HEK293 (cell line): ENCODE measurements at regions not wholly inside any gene's neighbourhood (a gene's known extent, or its start where the extent isn't known, plus 50 kb on each side); places are given as distances from the start of the nearest gene placed in this dataset.

Experiments
- CTCF ChIA-PET: fragments of 350-600 bp; formaldehyde crosslinking; extraction: SDS; loops from one replicate; lab custom pipeline; 2021; ENCODE audit warnings: antibody characterized with exemption; lab: Yijun Ruan, JAX
- POLR2A ChIA-PET: fragments of 300-600 bp; formaldehyde crosslinking; extraction: SDS; loops from one replicate; lab custom pipeline; 2020; ENCODE audit warnings: antibody characterized with exemption, inconsistent platforms; lab: Yijun Ruan, JAX
- H3K27ac ChIP-seq: fragments of 200-500 bp; sonication (Bioruptor generic); 2 replicates; pipeline ENCODE4 v1.5.1; 2014; ENCODE audit warnings: low read depth, low read length, control low read depth, inconsistent platforms; ENCODE audit errors: extremely low read depth
- H3K36me3 ChIP-seq, 2 experiments: fragments of 200-500 bp in 1 of 2; sonication (Bioruptor generic) in 1 of 2; 1 replicate in 1 of 2; 2 replicates in 1 of 2; pipeline ENCODE4 v1.5.1; 2014 to 2017; ENCODE audit warnings: inconsistent platforms in 2 of 2, low read length in 2 of 2; ENCODE audit not compliant: control insufficient read depth in 2 of 2, insufficient read depth in 1 of 2
- H3K4me1 ChIP-seq: fragments of 200-500 bp; sonication (Bioruptor generic); 2 replicates; pipeline ENCODE4 v1.5.1; 2014; ENCODE audit warnings: mild to moderate bottlenecking, low read length, inconsistent platforms; ENCODE audit not compliant: control insufficient read depth, insufficient read depth
- H3K4me3 ChIP-seq: 2 replicates; pipeline ENCODE4 v1.5.1; 2011; ENCODE audit warnings: low read depth, mild to moderate bottlenecking, control low read depth, low read length, moderate library complexity
- H3K9me3 ChIP-seq: fragments of 200-500 bp; sonication (Bioruptor generic); 2 replicates; pipeline ENCODE4 v1.5.1; 2014; ENCODE audit warnings: low read depth, low read length, inconsistent platforms; ENCODE audit not compliant: control insufficient read depth, insufficient read depth
- IKZF3 ChIP-seq: fragments of 450-650 bp; IDR thresholded peaks from 2 replicates; pipeline ENCODE4 v1.5.0; 2018; ENCODE audit warnings: missing biosample characterization, mild to moderate bottlenecking, missing genetic modification characterization, moderate library complexity
- TRIM28 ChIP-seq: IDR thresholded peaks from 2 replicates; pipeline ENCODE4 v1.6.1; 2011; ENCODE audit warnings: low read length, control low read depth, borderline replicate concordance
- YY2 ChIP-seq: fragments of 450-650 bp; formaldehyde crosslinking; IDR thresholded peaks from 2 replicates; pipeline ENCODE4 v1.5.1; 2016; ENCODE audit warnings: missing biosample characterization, missing genetic modification characterization
- ZBTB21 ChIP-seq: fragments of 450-650 bp; formaldehyde crosslinking; IDR thresholded peaks from 2 replicates; pipeline ENCODE4 v1.5.1; 2017; ENCODE audit warnings: missing biosample characterization, missing genetic modification characterization
- ZNF112 ChIP-seq: fragments of 450-650 bp; formaldehyde crosslinking; IDR thresholded peaks from 2 replicates; pipeline ENCODE4 v1.5.0; 2017; ENCODE audit warnings: missing biosample characterization, missing genetic modification characterization
- ZNF133 ChIP-seq: fragments of 450-650 bp; formaldehyde crosslinking; IDR thresholded peaks from 2 replicates; pipeline ENCODE4 v1.5.1; 2016; ENCODE audit warnings: missing biosample characterization, missing genetic modification characterization
- ZNF223 ChIP-seq: fragments of 450-650 bp; formaldehyde crosslinking; IDR thresholded peaks from 2 replicates; pipeline ENCODE4 v1.5.1; 2016; ENCODE audit warnings: missing biosample characterization, missing genetic modification characterization
- ZNF248 ChIP-seq: fragments of 450-650 bp; formaldehyde crosslinking; IDR thresholded peaks from 2 replicates; pipeline ENCODE4 v1.5.1; 2017; ENCODE audit warnings: missing biosample characterization, missing genetic modification characterization
- ZNF266 ChIP-seq: fragments of 450-650 bp; formaldehyde crosslinking; IDR thresholded peaks from 2 replicates; pipeline ENCODE4 v1.5.1; 2016; ENCODE audit warnings: missing biosample characterization, missing genetic modification characterization, low read depth
- ZNF292 ChIP-seq: fragments of 450-650 bp; formaldehyde crosslinking; IDR thresholded peaks from 2 replicates; pipeline ENCODE4 v1.5.1; 2016; ENCODE audit warnings: low read depth, missing biosample characterization, missing genetic modification characterization, borderline replicate concordance
- ZNF354C ChIP-seq: fragments of 450-650 bp; formaldehyde crosslinking; IDR thresholded peaks from 2 replicates; pipeline ENCODE4 v1.5.1; 2016; ENCODE audit warnings: missing biosample characterization, missing genetic modification characterization, low read depth, borderline replicate concordance
- ZNF549 ChIP-seq: fragments of 450-650 bp; IDR thresholded peaks from 2 replicates; pipeline ENCODE4 v1.5.1; 2018; ENCODE audit warnings: missing biosample characterization, missing genetic modification characterization, mild to moderate bottlenecking, inconsistent platforms, moderate library complexity
- ZNF624 ChIP-seq: fragments of 450-650 bp; formaldehyde crosslinking; IDR thresholded peaks from 2 replicates; pipeline ENCODE4 v1.5.1; 2017; ENCODE audit warnings: missing biosample characterization, missing genetic modification characterization
- ZNF768 ChIP-seq: fragments of 450-650 bp; formaldehyde crosslinking; IDR thresholded peaks from 2 replicates; pipeline ENCODE4 v1.5.1; 2018; ENCODE audit warnings: missing biosample characterization, mild to moderate bottlenecking, missing genetic modification characterization
- ZSCAN23 ChIP-seq: fragments of 450-650 bp; formaldehyde crosslinking; IDR thresholded peaks from 2 replicates; pipeline ENCODE4 v1.5.1; 2016; ENCODE audit warnings: missing biosample characterization, missing genetic modification characterization
- TF ChIP-seq, protein P1 (sequence below): fragments of 450-650 bp; formaldehyde crosslinking; IDR thresholded peaks from 2 replicates; pipeline ENCODE4 v1.5.1; 2016; ENCODE audit warnings: missing biosample characterization, missing genetic modification characterization
- TF ChIP-seq, protein P2 (sequence below): fragments of 450-650 bp; IDR thresholded peaks from 2 replicates; pipeline ENCODE4 v1.5.1; 2018; ENCODE audit warnings: missing biosample characterization, missing genetic modification characterization
- TF ChIP-seq, protein P3 (sequence below): fragments of 450-650 bp; formaldehyde crosslinking; IDR thresholded peaks from 2 replicates; pipeline ENCODE4 v1.5.1; 2016; ENCODE audit warnings: missing biosample characterization, missing genetic modification characterization, borderline replicate concordance
- TF ChIP-seq, protein P4 (sequence below): fragments of 450-650 bp; formaldehyde crosslinking; IDR thresholded peaks from 2 replicates; pipeline ENCODE4 v1.5.1; 2016; ENCODE audit warnings: missing biosample characterization, missing genetic modification characterization, borderline replicate concordance

DNA sequence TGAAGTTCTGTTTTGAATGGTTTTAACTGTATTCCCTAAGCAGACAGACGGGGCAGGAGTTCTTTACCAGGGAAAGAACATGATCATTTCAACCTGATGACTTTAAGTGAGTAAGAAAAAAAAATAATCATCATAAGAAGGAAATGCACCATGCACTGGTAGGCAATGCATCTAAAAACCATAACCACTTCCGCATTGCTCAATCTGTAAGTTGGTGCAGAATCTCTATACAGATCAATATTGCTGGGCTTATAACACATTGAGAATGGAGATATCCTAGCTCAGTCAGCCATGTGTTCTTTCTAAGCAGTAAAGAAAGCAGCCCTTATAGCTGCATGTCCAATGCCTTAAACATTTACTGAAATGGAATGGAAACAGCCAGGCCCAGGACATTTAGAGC is 407.1 kb upstream of the DMAC1 start:
- CTCF ChIA-PET: no interaction called here

DNA sequence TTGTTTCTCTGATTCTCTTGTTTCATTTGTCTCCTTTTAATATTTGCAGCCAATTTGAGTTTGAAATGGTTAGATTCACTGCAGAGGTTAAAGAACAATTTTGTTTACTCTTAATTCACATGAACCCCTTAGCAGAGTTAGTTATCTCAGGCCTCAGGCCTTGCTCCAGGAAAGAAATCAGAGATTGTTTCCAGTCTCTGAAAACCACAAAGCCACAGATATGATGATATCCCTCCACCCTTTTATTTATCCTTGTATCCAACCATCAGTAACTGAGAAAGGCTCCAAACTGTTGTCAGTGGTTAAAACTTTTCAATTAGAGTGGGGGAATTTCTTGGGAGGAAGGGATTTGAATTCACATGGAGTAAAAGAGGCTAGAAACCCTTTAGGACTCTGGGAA is 406.0 kb upstream of the DMAC1 start:
- no peak overlapping the region for H3K4me3 ChIP-seq
- ChIA-PET POLR2A (no interaction called here), CTCF (no interaction called here)
- TF ChIP-seq, protein P1, sequence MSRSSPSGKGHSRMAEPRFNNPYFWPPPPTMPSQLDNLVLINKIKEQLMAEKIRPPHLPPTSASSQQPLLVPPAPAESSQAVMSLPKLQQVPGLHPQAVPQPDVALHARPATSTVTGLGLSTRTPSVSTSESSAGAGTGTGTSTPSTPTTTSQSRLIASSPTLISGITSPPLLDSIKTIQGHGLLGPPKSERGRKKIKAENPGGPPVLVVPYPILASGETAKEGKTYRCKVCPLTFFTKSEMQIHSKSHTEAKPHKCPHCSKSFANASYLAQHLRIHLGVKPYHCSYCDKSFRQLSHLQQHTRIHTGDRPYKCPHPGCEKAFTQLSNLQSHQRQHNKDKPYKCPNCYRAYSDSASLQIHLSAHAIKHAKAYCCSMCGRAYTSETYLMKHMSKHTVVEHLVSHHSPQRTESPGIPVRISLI (tag by site-specific recombination): no peak
- H3K36me3 ChIP-seq: no peaks in the 10 kb centered on the region
- H3K4me1 ChIP-seq: no peaks in the 10 kb centered on the region
- H3K27ac ChIP-seq: no peak overlapping the region
- no peaks in the 10 kb centered on the region for H3K9me3 ChIP-seq

More for the DNA sequence above, 407.1 kb upstream of the DMAC1 start:
- no peak overlapping the region for H3K27ac ChIP-seq
- no peaks in the 10 kb centered on the region for H3K4me1 ChIP-seq
- no peaks in the 10 kb centered on the region for H3K36me3 ChIP-seq
- TF ChIP-seq ZSCAN23 (tag by site-specific recombination): no peak
- no peak for TF ChIP-seq ZNF133
- TF ChIP-seq, protein P2, sequence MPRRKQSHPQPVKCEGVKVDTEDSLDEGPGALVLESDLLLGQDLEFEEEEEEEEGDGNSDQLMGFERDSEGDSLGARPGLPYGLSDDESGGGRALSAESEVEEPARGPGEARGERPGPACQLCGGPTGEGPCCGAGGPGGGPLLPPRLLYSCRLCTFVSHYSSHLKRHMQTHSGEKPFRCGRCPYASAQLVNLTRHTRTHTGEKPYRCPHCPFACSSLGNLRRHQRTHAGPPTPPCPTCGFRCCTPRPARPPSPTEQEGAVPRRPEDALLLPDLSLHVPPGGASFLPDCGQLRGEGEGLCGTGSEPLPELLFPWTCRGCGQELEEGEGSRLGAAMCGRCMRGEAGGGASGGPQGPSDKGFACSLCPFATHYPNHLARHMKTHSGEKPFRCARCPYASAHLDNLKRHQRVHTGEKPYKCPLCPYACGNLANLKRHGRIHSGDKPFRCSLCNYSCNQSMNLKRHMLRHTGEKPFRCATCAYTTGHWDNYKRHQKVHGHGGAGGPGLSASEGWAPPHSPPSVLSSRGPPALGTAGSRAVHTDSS (tag by site-specific recombination): no peak
- no peak for TF ChIP-seq ZNF624 (tag by site-specific recombination)
- TF ChIP-seq ZNF768 (tag by site-specific recombination): no peak
- no peak for TF ChIP-seq ZNF248 (tag by site-specific recombination)
- TF ChIP-seq YY2 (tag by site-specific recombination): no peak
- no peak for TF ChIP-seq ZNF266 (tag by site-specific recombination)
- TF ChIP-seq, protein P1 (tag by site-specific recombination): no peak
- TF ChIP-seq ZNF549 (tag by site-specific recombination): no peak
- no peak for TF ChIP-seq ZNF112
- POLR2A ChIA-PET: no interaction called here
- H3K4me3 ChIP-seq: no peak overlapping the region
- H3K9me3 ChIP-seq: no peaks in the 10 kb centered on the region

DNA sequence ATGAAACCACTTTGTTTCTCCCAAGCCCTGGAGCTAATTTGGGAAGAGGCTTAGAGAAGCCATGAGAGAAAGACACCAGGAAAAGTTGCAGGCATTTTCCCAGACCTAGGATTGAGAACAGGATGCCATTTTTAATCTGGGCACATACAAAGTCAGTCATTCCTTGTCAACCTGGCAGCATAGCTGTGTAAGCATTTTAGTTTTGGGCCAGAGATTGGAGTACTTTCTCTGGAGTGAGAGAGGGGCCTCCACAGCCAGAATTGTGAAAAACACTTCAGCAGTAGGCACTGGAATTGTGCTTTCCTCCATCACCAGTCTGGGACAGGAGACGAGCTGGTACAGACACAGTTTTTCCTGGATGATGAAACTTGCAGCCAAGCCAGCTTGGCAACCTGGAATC is 390.3 kb upstream of the DMAC1 start:
- Histone ChIP-seq H3K4me1 (no peaks in the 10 kb centered on the region), H3K36me3 (no peaks in the 10 kb centered on the region), H3K27ac (no peak overlapping the region), H3K9me3 (no peaks in the 10 kb centered on the region; the same call in 1 of the 2 replicates), H3K4me3 (no peak overlapping the region)
- ChIA-PET CTCF (interaction anchor here (0.6 kb wide), 1 partner anchor 56 kb away, joined by 3 read pairs; no protein-coding TSS in a partner anchor), POLR2A (no interaction called here)
- TF ChIP-seq IKZF3 (tag by site-specific recombination) (no peak), ZBTB21 (tag by site-specific recombination) (no peak), TRIM28 (no peak), ZNF266 (tag by site-specific recombination) (no peak), ZNF354C (tag by site-specific recombination) (no peak), ZNF223 (tag by site-specific recombination) (no peak), ZNF292 (no peak)
- TF ChIP-seq, protein P3, sequence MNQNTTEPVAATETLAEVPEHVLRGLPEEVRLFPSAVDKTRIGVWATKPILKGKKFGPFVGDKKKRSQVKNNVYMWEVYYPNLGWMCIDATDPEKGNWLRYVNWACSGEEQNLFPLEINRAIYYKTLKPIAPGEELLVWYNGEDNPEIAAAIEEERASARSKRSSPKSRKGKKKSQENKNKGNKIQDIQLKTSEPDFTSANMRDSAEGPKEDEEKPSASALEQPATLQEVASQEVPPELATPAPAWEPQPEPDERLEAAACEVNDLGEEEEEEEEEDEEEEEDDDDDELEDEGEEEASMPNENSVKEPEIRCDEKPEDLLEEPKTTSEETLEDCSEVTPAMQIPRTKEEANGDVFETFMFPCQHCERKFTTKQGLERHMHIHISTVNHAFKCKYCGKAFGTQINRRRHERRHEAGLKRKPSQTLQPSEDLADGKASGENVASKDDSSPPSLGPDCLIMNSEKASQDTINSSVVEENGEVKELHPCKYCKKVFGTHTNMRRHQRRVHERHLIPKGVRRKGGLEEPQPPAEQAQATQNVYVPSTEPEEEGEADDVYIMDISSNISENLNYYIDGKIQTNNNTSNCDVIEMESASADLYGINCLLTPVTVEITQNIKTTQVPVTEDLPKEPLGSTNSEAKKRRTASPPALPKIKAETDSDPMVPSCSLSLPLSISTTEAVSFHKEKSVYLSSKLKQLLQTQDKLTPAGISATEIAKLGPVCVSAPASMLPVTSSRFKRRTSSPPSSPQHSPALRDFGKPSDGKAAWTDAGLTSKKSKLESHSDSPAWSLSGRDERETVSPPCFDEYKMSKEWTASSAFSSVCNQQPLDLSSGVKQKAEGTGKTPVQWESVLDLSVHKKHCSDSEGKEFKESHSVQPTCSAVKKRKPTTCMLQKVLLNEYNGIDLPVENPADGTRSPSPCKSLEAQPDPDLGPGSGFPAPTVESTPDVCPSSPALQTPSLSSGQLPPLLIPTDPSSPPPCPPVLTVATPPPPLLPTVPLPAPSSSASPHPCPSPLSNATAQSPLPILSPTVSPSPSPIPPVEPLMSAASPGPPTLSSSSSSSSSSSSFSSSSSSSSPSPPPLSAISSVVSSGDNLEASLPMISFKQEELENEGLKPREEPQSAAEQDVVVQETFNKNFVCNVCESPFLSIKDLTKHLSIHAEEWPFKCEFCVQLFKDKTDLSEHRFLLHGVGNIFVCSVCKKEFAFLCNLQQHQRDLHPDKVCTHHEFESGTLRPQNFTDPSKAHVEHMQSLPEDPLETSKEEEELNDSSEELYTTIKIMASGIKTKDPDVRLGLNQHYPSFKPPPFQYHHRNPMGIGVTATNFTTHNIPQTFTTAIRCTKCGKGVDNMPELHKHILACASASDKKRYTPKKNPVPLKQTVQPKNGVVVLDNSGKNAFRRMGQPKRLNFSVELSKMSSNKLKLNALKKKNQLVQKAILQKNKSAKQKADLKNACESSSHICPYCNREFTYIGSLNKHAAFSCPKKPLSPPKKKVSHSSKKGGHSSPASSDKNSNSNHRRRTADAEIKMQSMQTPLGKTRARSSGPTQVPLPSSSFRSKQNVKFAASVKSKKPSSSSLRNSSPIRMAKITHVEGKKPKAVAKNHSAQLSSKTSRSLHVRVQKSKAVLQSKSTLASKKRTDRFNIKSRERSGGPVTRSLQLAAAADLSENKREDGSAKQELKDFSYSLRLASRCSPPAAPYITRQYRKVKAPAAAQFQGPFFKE: no peak
- TF ChIP-seq, protein P4, sequence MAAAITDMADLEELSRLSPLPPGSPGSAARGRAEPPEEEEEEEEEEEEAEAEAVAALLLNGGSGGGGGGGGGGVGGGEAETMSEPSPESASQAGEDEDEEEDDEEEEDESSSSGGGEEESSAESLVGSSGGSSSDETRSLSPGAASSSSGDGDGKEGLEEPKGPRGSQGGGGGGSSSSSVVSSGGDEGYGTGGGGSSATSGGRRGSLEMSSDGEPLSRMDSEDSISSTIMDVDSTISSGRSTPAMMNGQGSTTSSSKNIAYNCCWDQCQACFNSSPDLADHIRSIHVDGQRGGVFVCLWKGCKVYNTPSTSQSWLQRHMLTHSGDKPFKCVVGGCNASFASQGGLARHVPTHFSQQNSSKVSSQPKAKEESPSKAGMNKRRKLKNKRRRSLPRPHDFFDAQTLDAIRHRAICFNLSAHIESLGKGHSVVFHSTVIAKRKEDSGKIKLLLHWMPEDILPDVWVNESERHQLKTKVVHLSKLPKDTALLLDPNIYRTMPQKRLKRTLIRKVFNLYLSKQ (tag by site-specific recombination): no peak
